Bronchial epithelial cell (primary cell): ENCODE measurements at regions not wholly inside any gene's neighbourhood (a gene's known extent, or its start where the extent isn't known, plus 50 kb on each side); places are given as distances from the start of the nearest gene placed in this dataset.

Experiments
- DNase-seq: peaks from one replicate; pipeline ENCODE4 v3.0.0-alpha.2; 2010; ENCODE audit warnings: low read depth
- FAIRE-seq: peaks from 2 replicates; lab custom pipeline; 2011; peaks lifted over from hg19 to GRCh38; lab: Jason Lieb, UNC
- H3K27me3 ChIP-seq: 2 replicates; pipeline ENCODE4 v1.5.1; 2011; ENCODE audit warnings: low read length; ENCODE audit not compliant: control insufficient read depth, insufficient read depth
- H3K36me3 ChIP-seq: 2 replicates; pipeline ENCODE4 v1.5.1; 2011; ENCODE audit warnings: low read length; ENCODE audit not compliant: control insufficient read depth, insufficient read depth
- H3K4me3 ChIP-seq: 2 replicates; pipeline ENCODE4 v1.5.1; 2011; ENCODE audit warnings: mild to moderate bottlenecking, low read depth, low read length, control low read depth
- CTCF ChIP-seq: IDR thresholded peaks from 2 replicates; pipeline ENCODE4 v1.5.1; 2011; ENCODE audit warnings: mild to moderate bottlenecking, moderate library complexity, low read length, control low read depth, inconsistent platforms; ENCODE audit not compliant: insufficient read depth, severe bottlenecking

- H3K27me3 ChIP-seq = no peaks in the 10 kb centered on the region
- H3K36me3 ChIP-seq = no peaks in the 10 kb centered on the region
- FAIRE-seq (no peak), DNase-seq (peak; percentile 12)
- no peak for TF ChIP-seq CTCF
- no peak overlapping the region for H3K4me3 ChIP-seq
These were observed 379.4 kb downstream of the FBXW7 start for GRCh38 chr4:152156442-152156841.

- no peak for TF ChIP-seq CTCF
- no peaks in the 10 kb centered on the region for H3K27me3 ChIP-seq
- no peak overlapping the region for H3K4me3 ChIP-seq
- FAIRE-seq (no peak), DNase-seq (no peak)
- H3K36me3 ChIP-seq = no peaks in the 10 kb centered on the region
These were observed 380.8 kb downstream of the FBXW7 start for GRCh38 chr4:152155070-152155469.

- H3K4me3 ChIP-seq = no peak overlapping the region
- no peak for DNase-seq
- no peak for TF ChIP-seq CTCF
- no peaks in the 10 kb centered on the region for H3K27me3 ChIP-seq
- no peak for FAIRE-seq
- H3K36me3 ChIP-seq = no peaks in the 10 kb centered on the region
These were observed 381.5 kb downstream of the FBXW7 start for GRCh38 chr4:152154433-152154832.

GRCh38 chr4:152153476-152154270, 382.2 kb downstream of the FBXW7 start:
- DNase-seq = no peak
- H3K4me3 ChIP-seq = no peak overlapping the region
- no peaks in the 10 kb centered on the region for H3K36me3 ChIP-seq
- no peaks in the 10 kb centered on the region for H3K27me3 ChIP-seq
- no peak for TF ChIP-seq CTCF
- no peak for FAIRE-seq

GRCh38 chr4:152150214-152150613, 385.7 kb downstream of the FBXW7 start:
- H3K4me3 ChIP-seq = no peak overlapping the region
- no peak for DNase-seq
- no peak for FAIRE-seq
- H3K27me3 ChIP-seq = no peaks in the 10 kb centered on the region
- TF ChIP-seq CTCF = no peak
- H3K36me3 ChIP-seq = no peaks in the 10 kb centered on the region

GRCh38 chr4:152149745-152150144, 386.1 kb downstream of the FBXW7 start:
- no peak overlapping the region for H3K4me3 ChIP-seq
- no peak for DNase-seq
- no peak for FAIRE-seq
- H3K27me3 ChIP-seq = no peaks in the 10 kb centered on the region
- H3K36me3 ChIP-seq = no peaks in the 10 kb centered on the region
- no peak for TF ChIP-seq CTCF
